ENCODE measurements at regions not wholly inside any gene's neighbourhood (a gene's known extent, or its start where the extent isn't known, plus 50 kb on each side); places are given as distances from the start of the nearest gene placed in this dataset.

DNA sequence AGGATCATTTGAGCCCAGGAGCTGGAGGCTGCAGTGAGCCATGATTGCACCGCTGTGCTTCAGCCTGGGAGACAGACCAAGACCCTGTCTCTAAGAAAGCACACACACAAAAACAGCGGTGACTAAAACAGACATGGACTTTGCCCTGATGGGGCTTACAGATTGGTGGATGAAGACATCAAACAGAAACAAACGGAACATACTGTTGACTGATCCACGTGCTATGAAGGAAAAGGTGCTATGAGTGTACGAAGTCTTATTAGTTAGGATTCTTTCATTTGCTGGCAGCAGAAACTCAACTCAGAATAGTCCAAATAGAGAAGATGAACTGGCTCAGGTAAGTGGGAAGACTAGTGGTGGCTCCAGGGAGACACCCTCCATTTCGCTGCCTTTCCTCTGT lies 309.8 kb upstream of the N4BP1 start:
- DNase-seq, result no peak

DNA sequence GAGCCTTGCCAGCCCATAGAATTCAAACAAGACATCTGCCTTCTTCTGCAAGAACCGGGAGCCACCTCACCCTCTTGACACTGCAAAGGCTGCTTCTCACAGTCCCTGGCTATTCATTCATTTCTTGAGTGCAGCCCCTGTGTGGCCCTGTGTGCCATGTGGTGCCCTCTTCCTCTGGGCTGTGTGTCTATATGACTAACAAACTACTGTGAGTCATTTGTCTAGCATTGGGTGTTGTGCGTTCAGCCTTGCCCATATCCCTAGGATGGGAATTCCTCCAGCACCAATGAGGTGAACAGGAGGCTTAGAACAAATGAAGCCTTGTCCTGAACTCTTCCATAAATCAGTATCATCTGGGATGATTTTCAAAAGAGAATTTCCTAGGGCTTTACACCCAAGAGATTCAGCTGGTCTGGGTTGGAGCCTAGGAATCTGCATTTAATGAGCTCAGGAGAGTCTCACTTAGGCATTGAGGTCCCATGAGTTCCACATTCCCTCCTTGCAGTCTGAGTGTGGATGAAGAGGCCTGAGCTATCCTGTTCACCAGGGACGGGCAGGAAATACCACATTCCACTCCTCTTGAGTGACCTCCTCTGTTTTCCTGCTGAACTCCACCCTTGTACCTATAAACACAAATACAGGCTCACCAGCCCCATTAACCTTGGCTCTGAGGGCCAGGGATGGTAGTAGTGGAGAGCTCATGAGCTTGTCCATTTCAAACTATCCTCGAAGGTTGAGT lies 308.7 kb upstream of the N4BP1 start:
- DNase-seq, result no peak

DNA sequence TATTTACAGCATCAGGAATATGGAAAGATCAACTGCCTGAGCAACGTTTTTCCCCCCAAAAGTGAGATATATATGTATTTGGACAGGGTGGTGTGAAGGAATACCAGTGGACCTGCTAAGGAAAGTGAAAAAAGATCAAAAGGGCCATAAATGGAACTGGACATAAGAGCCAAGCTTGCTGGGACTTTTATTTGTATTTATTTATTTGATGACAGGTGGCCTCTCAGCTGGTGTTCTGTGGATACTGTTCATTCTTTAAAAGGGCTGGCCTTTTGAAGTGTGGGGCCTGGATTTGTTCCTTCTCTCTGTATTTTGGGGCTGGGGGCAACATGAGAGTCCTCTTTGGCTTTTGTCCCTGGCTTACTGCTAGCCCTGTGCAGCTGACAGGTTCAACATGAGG lies 306.6 kb upstream of the N4BP1 start:
- no peak for DNase-seq

DNA sequence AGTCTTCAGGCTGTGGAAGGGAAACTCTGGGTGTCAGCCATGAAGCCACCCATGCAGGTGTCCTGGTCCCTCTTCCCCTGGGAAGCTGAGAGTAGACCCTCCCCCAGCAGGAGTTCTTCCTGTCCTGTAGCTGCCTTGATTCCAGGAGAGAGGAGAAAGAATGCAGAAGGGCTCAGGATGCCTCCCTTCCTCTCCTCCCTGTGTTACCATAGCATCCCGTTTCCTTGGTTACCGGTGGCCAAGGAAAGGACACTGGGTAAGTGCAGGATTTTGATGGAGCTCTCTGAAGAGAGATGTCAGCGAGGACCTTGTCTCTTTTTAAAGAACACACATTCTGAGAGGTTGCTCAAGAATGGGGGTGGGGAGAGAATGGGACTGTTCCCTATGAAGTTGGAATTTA lies 304.1 kb upstream of the N4BP1 start:
- DNase-seq, result no peak

DNA sequence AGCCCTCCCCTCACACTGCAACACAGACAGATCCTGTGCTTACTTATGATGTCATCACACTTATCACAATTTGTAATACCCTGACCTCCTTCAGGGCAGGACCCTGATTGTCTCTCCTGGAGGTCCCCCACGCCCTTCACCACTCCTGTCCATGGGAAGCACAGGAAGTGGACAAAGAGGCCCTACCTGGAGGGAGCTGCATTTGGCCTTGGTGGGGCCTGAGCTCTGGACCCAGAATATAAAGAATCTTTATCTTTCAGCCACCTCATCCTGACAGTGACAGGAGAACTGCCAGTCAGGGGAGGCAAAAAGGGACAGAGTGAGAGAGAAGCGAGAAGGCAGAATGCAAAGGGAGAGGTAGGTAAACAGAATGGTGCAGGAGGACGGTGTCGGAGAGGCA lies 303.4 kb upstream of the N4BP1 start:
- DNase-seq, result no peak

DNA sequence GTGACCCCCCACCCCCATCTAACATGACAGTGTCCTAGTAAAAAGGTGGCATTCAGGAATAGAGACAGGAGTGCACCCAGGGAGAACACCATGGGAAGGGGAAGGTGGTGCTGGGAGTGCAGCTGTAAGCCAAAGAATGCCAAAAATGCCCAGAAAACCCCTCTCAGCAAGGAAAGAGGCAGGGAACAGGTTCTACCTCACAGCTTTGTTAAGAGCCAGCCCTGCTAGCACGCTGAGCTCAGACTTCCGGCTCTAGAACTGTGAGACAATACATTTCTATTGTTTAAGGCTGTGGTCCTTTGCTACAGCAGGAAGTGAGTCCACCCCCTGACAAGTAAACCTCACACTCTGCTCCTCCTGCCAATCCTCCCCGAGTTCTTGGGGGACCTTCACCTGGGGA lies 302.4 kb upstream of the N4BP1 start:
- DNase-seq, result no peak

DNA sequence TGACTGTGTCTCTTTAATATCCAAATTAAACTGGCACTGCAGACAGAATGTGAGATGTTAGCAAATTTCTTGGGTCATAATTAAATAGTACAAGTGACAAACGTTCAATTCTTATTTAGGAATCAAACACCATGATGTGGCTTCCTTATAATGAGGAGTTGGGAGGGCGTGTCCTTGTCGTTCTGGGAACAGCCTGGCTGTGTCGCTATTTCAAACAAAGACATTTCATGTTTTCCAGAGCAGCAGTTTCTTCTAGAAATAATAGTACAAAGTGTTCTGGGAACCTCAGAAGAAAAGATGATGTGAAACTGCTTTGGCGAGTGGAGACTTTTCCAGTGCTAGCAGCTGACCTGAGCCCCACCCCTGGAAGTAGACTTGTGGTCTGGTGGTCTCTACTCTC lies 301.7 kb upstream of the N4BP1 start:
- DNase-seq, result no peak

DNA sequence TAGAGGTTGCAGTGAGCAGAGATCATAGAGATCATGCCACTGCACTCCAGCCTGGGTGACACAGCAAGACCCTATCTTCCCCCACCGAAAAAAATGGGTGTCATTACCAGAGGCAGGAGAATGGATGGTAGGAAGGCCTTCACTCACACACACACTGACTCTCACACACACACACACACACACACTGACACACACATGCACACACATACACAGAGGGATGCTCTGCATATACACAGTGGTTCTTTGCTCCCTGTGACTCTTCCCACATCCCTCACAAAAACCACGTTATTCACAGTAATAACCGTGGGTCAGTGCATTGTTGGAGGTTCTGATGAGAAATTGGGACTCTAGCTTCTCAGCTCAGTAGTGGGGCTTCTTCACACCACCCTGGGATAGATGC lies 300.2 kb upstream of the N4BP1 start:
- no peak for DNase-seq

DNA sequence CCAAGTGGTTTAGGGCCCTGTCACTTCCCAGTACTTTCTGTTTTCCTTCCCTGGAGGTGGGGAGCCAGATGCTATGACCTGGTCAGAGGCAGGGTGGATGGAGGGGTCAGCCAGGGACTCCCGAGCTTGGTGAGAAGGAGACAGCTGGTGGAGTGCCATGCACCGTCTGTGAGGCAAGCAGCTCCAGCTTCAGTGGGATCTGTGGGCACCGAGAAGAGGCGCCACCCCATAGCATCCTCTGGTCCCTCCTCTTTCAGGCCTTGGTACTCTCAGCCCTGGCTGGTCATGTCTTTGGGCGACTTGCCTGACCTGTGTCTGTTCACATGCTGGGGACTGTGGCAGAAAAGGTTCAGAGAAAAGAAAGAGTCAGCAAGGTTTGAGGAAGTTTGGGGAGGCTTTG lies 299.3 kb upstream of the N4BP1 start:
- no peak for DNase-seq

DNA sequence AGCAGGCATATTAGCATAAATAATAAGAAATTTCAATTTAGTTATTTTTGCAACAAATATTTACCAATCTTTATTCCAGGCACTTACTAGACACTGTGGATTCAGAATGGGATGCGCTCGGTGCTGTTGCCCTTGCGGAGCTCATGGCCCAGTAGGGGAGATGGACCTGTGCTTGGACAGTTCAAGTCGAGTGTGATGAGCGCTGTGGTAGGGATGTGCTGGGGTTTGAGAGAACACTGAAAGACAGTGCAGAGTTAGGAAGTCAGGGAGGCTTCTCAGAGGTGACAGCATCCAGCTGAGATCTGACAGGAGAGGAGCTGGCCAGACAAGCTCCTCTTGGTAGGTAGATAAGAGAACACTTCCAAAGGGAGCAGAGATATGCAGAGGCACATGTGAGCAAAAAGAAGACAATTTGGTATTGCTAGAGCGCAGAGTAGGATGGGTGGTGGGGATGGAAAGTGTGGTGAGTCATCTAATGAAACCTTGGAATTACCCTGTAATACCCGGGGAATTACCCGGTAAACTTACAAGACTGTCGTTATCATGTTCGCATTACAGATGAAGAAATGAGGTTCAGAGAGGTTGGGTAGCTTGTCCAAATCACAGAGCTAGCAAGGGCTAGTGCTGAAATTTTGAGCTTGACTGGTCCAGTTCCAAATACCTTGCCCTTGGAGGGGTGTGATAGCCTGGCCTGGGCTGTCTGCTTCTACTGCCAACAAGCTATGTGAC lies 298.1 kb upstream of the N4BP1 start:
- no peak for DNase-seq

DNA sequence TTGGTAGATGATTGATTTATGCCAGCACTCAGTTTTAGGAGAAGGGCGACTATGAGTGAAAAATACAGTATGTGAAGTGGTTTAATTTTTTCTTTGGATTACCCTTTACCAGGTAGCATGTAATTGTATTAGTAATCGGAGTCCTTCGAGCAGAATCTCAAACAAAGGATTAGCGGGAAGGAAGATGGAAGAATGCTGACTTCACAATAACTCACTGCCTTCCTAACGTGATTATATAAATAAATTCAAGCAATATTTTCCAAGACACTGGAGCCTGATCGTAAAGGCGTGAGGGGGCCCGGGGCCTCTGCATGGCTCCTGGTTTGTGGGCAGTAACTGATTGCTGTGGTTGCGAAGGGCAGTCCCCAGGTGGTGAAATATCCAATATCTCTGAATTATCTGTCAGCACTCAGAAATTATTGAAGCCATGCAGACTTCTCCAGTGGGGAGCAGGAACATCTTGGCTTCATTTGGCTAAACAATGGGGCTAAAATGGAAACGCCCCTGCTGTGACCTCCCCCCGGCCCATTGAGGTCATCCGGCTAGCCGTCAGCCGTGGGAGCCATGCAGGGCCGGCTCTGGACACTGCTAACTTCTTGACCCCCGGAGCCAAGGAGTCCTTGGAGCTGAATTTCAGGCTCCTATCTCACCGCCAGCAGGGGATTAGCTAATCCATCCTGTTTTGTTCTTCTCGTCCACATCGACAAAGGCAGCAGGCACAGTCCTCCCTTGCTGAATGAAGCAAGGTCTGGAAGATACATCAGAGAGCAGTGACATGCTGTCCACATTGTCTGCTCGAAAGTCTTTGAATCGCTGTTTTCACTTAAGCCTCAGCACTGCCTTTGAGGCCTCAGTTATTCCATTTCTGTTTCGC lies 295.9 kb upstream of the N4BP1 start:
- DNase-seq, result no peak

DNA sequence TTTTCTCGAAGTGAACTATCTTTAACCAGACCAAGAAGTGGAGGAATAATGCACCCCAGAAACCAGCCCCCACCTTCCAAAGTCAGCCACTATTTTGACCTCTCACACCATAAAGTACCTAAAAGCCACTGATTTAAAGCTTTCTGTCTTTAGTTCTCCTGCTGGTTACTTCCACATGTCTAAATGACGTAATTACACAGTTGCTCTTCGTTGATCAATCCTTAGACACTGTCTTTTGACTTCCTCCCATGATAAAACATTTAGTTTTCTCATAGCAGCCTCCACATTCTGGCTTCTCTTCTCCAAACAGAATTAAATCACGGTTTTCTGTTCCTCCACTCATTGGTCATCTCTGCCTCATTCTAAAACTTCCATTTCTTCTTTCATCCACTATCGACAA lies 294.4 kb upstream of the N4BP1 start:
- no peak for DNase-seq

DNA sequence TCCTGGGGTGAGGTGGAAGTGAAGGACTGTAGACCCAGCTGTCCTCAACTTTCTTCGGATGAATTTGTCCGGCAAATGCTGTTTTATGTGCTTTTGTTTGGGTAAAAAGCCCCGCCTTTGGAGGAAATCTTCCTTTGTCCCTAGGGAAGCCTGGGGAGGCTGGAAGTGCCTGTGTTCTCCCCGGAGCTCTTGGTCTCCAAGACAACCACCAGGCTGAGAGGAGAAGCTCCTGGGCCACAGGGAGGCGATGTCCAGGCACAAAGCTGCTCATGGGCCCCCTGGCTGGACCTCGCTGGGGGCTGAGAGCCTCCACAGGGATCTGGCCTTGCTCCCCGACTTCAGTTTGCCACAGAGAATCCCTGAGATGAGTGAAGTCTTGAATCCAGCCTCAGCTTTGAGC lies 293.1 kb upstream of the N4BP1 start:
- DNase-seq, result no peak

DNA sequence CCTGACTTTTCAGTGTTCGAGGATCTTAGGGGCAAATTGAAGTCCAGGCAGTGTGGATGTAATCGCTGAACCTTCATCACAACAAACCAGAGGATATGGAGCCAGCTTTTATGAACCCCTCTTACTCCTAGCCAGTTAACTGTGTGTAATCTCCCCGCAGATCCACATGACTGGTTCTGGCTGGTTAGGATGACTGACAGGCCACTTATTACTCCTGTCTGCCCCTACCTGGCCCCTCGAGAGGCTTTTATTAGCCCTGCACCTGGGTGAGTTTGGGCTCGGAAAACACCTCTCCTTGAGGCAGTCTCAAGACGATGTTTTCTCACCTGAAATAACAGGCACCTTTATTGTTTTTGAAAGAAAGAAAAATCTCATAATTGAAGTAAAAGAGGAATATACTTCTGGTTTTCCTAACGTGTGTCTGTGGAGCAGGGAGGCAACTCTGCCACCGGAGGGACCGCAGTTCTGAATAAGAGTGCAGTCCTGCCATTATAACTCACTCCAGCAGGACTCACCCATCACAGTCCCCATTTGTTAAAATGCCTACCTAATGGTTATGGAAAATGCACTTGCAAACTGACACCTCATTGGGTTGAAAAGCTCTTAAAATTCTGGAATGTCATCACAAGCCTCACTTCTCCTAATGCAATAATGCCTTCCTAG lies 291.9 kb upstream of the N4BP1 start:
- no peak for DNase-seq

DNA sequence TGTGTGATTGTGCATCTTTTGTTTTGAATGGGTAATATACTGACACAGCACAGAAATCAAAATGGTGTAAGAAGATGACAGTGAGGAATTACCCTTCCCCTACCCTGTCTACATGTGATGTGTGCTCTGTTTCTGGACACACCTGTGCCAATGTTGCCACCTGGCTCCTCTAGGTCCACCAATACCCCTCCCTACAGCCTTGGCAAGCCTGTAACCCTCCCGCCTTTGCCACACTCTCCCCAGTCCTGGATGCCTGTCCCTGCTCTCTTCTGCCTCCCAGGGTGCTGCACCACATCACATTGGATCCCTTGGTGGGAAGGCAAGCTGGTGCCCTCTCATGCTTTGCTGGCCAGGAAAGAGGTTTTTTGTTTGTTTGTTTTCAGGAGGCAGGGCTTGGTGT lies 289.5 kb upstream of the N4BP1 start:
- no peak for DNase-seq

DNA sequence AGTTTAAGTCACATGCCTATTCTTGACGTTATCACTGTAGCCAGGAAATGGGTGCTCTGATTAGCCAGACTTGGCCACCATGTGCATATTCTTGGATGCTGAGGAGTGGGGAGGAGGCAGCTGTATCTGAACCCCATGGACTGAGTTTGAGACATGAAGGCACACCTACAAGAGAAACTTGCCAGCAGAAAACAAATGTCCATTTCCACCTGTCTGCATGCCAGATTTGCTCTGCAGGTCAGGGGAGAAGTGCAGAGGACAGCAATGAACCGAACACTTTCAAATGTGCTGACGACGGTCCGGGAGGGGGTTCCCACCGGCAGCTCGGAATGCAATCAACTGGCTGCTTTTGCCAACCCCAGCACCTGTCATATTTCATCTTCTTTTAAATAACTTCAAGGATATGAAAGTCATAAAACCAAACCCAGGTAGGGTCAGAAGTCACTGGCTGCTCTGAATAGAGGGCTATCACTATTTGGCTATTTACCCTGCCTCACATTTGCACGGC lies 287.8 kb upstream of the N4BP1 start:
- DNase-seq, result no peak

DNA sequence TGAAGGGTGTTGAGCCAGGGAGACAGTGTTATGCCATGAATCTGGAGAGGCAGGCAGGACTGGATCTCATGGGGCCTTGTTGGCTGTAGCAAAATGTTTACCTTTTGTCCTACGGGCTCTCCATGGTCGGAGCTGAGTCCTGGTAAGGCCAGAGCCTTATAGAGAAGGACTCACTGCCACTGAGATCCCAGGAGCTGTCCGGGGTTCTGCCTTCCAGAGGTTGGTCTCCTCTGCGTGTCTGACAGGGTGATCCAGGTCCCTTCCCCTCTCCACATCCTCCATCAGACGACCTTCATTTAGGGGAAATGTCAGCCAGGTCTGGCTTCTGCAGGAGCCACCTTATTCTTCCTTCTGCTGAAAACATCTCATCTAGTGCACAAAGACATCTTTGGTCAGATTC lies 285.2 kb upstream of the N4BP1 start:
- no peak for DNase-seq

DNA sequence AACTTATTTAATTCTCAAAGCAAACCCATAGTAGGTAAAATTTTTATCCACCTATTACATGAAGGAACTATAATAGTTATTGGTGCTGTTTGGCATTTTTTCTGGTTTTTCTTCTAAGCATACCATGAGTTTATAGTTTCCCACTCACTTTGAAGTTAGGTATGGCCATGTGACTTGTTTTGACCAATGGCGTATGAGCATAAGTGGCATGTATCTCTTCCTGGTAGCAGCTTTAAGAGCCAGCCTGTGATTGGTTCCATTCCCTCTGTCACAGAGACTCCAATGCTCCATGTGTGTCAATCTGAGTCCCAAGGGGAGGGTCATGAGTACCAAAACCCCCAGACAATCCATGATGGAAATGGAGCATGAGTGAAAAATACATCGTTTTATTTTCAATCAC lies 282.9 kb upstream of the N4BP1 start:
- DNase-seq, result no peak

DNA sequence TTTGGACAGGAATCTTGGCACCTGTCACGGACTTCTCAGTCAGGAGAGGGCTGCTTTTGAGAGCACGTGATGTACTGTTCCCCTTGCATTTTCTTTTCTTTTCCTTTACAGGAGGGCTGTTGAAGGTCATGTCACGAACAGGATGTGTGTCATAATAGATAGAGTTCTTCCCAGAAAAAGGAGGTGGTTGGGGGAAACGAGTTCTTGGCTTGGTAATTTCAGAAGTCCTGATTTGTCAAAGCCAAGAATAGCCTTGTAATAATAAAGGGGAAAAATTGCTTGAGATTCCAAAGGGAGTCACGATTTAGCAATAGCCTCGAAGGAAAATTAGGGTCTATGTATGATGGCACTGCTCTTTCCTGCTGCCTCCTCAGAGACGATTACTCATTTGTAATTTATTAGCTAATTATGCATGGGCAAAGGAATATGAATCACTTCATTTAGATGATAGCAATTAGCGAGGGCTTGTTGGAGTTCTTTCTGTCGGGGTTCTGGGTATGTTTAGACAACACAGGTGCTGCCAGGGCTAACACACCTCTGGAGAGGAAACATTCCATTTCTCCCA lies 277.7 kb upstream of the N4BP1 start:
- no peak for DNase-seq

DNA sequence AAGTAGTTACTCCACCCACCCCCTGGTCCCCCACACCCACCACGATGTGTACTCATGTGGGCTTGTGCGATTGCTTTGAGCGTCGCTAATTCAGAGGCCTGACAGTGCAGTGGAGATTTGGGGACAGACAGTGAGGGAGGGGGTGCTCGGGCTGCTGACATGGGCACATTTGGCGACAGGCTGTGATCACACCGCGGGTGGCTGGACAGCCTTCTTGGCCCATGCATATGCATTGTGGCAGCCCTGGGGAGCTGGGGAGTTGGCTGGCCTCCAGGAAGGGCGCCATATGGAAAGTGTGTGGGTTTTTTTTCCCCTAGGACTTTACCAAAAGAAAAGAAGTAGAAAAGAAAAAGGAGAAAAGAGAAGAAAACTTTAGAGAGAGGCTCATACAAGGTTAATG lies 275.5 kb upstream of the N4BP1 start:
- no peak for DNase-seq

DNA sequence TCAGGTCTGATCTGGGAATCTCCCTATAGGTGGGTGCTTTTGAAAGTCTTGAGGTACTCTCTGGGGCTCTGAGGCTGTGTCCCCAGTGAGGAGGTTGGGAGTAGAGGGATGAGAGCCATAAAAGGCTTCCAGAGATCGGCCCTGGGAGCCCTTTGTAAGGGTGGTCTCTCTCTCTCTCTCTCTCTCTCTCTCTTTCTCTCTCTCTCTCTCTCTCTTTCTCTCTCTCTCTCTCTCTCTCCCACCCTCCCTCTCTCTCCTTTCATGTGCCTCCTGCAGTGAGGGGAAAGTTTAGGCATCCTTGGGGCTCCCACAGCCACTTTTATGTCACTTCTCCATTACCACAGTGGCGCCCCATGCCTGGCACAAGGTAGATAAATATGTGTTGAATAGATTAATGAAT lies 271.3 kb upstream of the N4BP1 start:
- no peak for DNase-seq

DNA sequence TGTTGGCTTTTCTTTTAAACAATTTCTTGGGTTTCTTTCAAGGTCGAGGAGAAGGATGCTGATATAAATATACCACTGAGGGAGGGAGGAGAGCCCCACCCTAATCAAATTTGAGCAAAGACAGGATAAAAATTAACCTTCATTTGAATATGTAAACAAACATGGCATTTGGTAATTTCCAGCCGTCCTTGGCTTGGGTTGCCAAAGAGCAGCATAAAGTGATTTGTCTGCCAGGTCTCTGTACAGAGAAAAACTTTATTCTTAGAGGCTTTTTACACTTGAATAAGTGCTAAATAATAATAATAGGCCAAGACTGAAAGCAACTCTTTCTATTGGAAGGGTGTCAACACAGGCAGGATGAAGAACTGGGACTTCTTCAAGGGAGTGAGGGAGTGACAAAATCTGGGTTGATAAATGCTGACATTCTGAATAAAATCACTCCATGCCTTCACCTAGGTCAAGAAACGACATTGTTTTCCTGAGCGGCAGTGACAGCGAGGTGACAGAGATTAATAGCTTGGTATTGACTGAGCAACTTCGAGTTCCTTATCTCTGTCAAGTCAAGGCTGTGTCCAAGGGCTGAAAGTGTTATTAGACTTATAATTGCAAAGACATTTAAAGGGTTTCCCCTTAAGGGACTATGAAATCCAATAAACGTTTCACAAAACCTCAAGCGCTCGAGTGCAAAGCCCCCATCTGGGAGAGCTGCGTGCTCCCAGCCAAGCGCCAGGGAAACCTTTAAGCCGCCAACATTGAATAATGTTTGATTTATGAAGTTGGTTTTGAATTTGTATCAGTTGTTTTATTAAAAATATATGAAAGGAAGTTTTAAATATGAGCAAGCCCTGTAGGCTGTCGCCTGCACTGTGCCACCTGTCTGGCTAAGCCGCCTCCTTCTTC lies 269.5 kb upstream of the N4BP1 start:
- no peak for DNase-seq
